ENCODE measurements at regions not wholly inside any gene's neighbourhood (a gene's known extent, or its start where the extent isn't known, plus 50 kb on each side); places are given as distances from the start of the nearest gene placed in this dataset.

DNA sequence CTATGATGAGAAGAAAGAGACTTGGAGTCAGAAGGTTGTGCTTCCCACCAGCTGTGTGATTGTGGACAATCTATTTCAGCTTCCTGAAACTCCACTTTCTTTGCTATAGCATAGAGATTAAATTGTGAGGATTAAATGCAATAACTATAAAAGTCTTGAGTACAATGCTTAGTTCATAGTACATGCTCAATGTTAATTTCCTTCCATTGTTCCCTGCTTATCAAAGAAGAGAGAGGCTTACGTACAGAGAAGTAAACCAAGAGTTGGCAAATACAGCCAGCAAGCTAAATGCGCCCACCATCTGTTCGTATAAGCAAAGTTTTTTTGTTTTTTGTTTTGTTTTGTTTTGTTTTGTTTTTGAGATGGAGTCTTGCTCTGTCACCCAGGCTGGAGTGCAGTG is 317.9 kb upstream of the NFIA start:
- H3K36me3 ChIP-seq (ENCODE audit: insufficient read depth) = no peaks in the 10 kb centered on the region
- no peaks in the 10 kb centered on the region for H3K4me1 ChIP-seq (ENCODE audit: insufficient read depth)
- no peak overlapping the region for H3K4me3 ChIP-seq (ENCODE audit: low read depth, low read length)
- H3K27ac ChIP-seq (ENCODE audit: low read depth) = no peak overlapping the region
- DNase-seq (ENCODE audit: extremely low spot score) = no peak
- WGBS = 84% methylated on average over 3 of the region's 3 CpGs

DNA sequence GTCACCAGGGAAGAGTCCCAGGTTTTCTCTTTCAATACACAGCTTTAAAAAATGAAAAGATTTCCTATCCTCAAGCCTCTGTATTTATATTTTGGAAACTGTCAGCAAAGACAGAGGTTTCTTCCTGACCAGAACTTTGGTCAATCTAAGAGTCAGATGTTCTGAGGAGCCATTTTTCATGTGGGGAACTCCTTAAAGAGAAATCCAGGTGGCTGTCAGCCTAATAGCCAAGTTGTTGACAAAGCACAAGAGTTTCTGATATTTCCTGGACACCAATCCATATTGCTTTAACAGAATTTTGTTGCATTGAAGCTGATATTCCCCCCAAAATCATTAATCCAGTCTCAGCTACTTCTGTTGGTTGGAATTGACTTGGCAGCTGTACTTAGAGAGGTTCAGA is 318.6 kb upstream of the NFIA start:
- Histone ChIP-seq H3K27ac (ENCODE audit: low read depth) (no peak overlapping the region), H3K4me3 (ENCODE audit: low read depth, low read length) (no peak overlapping the region), H3K36me3 (ENCODE audit: insufficient read depth) (no peaks in the 10 kb centered on the region), H3K4me1 (ENCODE audit: insufficient read depth) (no peaks in the 10 kb centered on the region)
- DNase-seq (ENCODE audit: extremely low spot score) = no peak

DNA sequence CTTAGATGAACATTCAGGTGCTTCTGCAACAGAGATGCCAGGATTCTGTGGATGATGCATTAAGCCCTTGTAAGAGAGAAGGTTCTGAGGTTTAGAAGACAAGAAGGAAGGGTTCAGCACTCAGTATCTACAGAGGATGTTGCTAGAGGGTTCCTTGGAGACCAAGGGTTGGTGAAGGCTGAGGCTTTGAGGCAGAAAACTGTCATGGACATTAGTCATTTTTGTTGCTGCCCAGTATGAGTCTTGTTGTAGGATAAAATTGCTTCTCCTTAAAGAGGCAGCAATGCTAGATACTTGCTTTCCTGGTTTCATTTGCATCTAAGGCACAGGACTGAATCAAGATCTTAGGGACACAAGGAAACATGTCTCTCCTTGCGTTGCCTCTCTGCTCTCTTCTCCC is 319.4 kb upstream of the NFIA start:
- WGBS = 92% methylated on average over 1 of the region's 1 CpG
- DNase-seq (ENCODE audit: extremely low spot score) = no peak
- Histone ChIP-seq H3K27ac (ENCODE audit: low read depth) (no peak overlapping the region), H3K4me3 (ENCODE audit: low read depth, low read length) (no peak overlapping the region), H3K4me1 (ENCODE audit: insufficient read depth) (no peaks in the 10 kb centered on the region), H3K36me3 (ENCODE audit: insufficient read depth) (no peaks in the 10 kb centered on the region)

DNA sequence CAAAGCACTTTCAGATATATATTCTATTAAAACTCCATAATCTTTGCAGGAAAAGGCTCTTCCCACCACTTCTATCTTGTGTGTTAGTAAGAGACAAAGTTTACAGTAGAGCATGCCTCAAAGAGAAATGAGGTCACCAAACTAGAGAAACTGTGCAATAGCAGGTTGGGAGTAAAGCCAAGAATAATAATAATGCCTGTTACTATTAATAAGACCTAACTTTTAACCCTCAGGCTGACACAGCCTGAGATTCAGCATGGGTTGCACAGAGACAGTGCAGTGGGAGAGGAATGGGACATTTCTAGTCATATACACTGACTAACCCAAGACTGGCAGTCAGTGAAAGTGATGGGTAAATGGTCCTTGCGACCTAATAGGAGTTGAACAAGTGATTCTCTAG is 320.2 kb upstream of the NFIA start:
- Histone ChIP-seq H3K27ac (ENCODE audit: low read depth) (no peak overlapping the region), H3K4me3 (ENCODE audit: low read depth, low read length) (no peak overlapping the region), H3K4me1 (ENCODE audit: insufficient read depth) (no peaks in the 10 kb centered on the region), H3K36me3 (ENCODE audit: insufficient read depth) (no peaks in the 10 kb centered on the region)
- 89% methylated on average over 1 of the region's 1 CpG for WGBS
- no peak for DNase-seq (ENCODE audit: extremely low spot score)

DNA sequence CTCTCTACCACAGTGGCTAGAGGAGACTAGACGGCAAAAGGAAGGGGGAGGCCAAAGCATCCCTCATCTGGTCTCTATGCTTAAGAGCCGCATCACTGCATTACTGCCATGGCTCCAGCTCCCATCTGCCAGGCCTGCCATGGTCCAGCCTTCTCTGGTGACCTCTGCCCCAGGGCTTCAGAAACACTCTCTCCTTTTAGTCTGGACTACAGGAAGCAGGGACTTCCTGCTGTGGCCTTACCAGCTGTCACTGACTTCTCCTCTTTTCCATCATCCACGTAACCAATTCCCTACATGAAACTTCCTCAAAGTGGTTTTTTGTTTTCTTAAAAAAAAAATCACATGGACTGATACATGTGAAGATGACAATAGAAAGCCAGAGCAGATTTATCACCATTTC is 323.1 kb upstream of the NFIA start:
- no peak for DNase-seq (ENCODE audit: extremely low spot score)
- 93% methylated on average over 3 of the region's 3 CpGs for WGBS
- Histone ChIP-seq H3K4me1 (ENCODE audit: insufficient read depth) (no peaks in the 10 kb centered on the region), H3K4me3 (ENCODE audit: low read depth, low read length) (no peak overlapping the region), H3K27ac (ENCODE audit: low read depth) (no peak overlapping the region), H3K36me3 (ENCODE audit: insufficient read depth) (no peaks in the 10 kb centered on the region)

DNA sequence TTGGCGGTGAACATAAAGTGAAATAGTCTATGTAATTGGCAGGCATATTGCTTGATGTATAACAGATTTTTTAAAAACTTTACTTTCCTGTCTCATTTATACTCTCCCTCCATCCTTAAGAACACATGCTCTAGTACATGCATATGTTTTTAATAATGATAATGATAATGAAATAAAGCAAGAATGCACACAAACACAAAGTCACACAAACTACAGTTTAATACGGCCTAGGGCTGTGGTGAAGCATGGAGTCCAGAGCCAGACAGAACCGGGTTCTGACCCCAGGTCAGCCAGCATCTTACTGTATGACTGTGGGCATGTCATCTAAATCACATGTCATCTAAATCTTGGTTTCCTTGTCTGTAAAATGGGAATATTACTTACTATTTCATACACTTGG is 324.9 kb upstream of the NFIA start:
- DNase-seq (ENCODE audit: extremely low spot score) = no peak
- no peak overlapping the region for H3K27ac ChIP-seq (ENCODE audit: low read depth)
- H3K36me3 ChIP-seq (ENCODE audit: insufficient read depth) = no peaks in the 10 kb centered on the region
- H3K4me3 ChIP-seq (ENCODE audit: low read depth, low read length) = no peak overlapping the region
- 72% methylated on average over 3 of the region's 3 CpGs for WGBS
- H3K4me1 ChIP-seq (ENCODE audit: insufficient read depth) = no peaks in the 10 kb centered on the region

DNA sequence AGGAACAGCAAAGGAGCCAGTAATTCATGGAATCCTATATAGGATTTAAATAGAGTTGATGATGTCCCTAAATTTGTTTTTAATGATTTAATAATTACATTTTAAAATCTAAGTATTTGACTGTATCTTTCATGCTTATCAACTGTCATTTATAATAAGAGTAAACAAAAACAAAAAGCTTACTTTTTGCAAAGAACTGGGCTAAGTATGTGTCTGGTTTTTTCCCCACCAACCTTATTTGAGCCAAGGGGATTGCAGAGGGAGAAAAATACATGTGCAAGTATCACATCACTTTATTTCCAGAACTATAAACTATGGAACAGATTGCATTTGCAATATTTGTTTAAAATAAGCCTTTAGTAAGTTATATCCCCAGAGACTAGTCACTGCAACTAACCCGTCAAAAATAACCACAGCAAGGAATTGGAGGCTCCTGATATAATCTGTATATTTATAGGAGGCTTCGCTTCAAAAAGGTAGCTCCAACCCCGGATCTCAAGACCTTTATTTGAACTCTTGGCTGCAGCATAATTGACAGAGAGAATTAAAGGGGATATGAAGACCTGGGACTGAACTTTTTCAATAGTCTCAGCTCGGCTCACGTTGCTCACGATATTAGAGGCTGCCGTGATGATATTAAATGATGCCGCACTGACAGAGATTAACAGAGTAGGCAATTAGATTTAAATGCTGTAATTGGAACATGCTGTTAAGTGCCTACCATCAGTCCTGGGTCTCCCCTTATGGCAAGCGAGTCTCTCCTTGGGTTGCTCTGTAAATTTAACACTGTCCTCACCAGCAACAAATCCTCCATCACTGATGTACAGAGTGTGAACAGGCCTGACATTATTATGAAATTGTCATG is 329.1 kb upstream of the NFIA start:
- Histone ChIP-seq H3K4me3 (ENCODE audit: low read depth, low read length) (no peak overlapping the region), H3K36me3 (ENCODE audit: insufficient read depth) (no peaks in the 10 kb centered on the region), H3K4me1 (ENCODE audit: insufficient read depth) (no peaks in the 10 kb centered on the region), H3K27ac (ENCODE audit: low read depth) (no peak overlapping the region)
- no peak for DNase-seq (ENCODE audit: extremely low spot score)
- WGBS = 43% methylated on average over 9 of the region's 9 CpGs

DNA sequence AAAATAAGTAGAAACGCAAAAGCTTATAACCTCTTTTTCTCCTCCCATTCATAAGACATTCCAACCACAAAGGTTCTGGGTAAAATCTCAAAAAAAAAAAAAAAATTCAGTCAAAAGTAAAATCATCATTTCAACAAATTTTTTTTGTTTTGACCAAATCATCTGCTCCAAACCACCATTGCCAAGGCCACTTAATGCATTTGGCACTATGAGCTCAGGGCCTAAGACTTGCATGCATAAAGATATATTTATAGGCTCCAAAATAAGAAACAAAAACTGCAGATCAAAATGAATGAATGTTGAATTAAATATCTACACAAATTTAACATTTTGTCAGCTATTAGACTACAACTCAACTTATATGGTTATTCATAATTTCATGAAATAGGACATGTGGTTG is 331.1 kb upstream of the NFIA start:
- H3K4me1 ChIP-seq (ENCODE audit: insufficient read depth) = no peaks in the 10 kb centered on the region
- WGBS = 94% methylated on average over 1 of the region's 1 CpG

DNA sequence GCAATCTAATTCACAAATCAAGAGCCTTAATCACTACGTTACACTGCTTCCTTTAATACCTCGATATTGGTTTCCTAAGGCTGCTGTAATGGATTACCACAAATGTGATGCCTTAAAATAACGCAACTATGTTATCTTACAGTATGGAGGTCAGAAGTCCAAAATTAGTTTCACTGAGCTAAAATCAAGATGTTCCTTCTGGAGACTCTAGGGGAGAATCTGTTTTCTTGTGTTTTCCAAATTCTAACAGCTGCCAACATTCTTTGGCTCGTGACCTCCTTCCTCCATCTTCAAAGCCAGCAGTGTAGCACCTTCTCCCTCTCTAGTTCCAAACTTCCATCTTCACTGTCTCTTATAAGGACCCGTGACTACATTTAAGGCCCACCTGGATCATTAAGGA is 335.0 kb upstream of the NFIA start:
- no peak overlapping the region for H3K4me3 ChIP-seq (ENCODE audit: low read depth, low read length)
- no peaks in the 10 kb centered on the region for H3K4me1 ChIP-seq (ENCODE audit: insufficient read depth)
- H3K27ac ChIP-seq (ENCODE audit: low read depth) = no peak overlapping the region
- no peaks in the 10 kb centered on the region for H3K36me3 ChIP-seq (ENCODE audit: insufficient read depth)
- 89% methylated on average over 5 of the region's 5 CpGs for WGBS
- DNase-seq (ENCODE audit: extremely low spot score) = no peak

More for the DNA sequence above, 331.1 kb upstream of the NFIA start:
- no peak overlapping the region for H3K4me3 ChIP-seq (ENCODE audit: low read depth, low read length)
- DNase-seq (ENCODE audit: extremely low spot score) = no peak
- H3K36me3 ChIP-seq (ENCODE audit: insufficient read depth) = no peaks in the 10 kb centered on the region
- H3K27ac ChIP-seq (ENCODE audit: low read depth) = no peak overlapping the region

DNA sequence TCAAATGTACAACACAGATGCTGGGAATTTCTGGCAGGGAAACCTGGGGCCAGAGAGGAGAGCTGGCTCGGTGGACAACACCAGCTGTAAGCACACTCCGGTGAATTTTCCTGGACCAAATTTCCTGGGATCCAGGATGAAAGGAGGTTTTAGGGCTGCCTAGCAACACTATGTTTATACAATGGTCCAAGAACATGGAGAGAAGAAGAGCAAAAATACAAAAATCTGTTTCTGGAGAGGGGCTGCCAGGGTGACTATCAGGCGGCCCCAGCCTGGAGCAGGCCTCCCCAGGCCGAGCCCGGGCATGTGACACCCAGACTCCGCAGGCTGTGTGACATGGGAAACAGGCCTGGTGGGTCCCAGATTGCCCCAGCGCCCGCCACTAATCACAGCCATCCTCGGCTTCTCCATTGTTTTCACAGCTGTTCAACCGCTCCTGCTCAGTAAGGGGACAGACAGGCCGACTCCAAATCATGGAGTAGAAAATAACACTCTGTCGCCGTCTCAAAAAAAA is 336.0 kb upstream of the NFIA start:
- 38% methylated on average over 13 of the region's 13 CpGs for WGBS
- H3K27ac ChIP-seq (ENCODE audit: low read depth) = peak overlapping the region; percentile 4
- no peaks in the 10 kb centered on the region for H3K4me1 ChIP-seq (ENCODE audit: insufficient read depth)
- DNase-seq (ENCODE audit: extremely low spot score) = no peak
- H3K36me3 ChIP-seq (ENCODE audit: insufficient read depth) = no peaks in the 10 kb centered on the region
- H3K4me3 ChIP-seq (ENCODE audit: low read depth, low read length) = no peak overlapping the region

DNA sequence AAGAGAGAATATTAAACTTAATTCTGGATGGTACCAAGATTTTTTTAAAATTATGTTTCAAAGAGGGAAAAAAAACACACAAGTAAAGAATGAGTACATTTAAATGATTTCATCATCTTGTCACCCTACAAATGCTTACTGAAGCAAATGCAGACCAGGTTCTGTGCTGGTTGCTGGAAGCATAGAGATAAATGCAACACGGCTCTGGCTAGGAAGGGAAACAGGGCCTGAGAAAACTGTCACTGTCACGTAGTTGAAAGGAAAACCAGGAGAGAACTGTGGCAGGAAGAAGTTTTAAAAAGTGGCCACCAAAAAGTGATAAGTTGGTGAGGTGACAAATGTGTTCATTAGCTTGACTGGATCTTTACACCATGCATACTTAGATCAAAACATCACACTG is 336.9 kb upstream of the NFIA start:
- WGBS = 73% methylated on average over 2 of the region's 2 CpGs
- Histone ChIP-seq H3K4me1 (ENCODE audit: insufficient read depth) (no peaks in the 10 kb centered on the region), H3K36me3 (ENCODE audit: insufficient read depth) (no peaks in the 10 kb centered on the region), H3K4me3 (ENCODE audit: low read depth, low read length) (no peak overlapping the region), H3K27ac (ENCODE audit: low read depth) (no peak overlapping the region)
- no peak for DNase-seq (ENCODE audit: extremely low spot score)

DNA sequence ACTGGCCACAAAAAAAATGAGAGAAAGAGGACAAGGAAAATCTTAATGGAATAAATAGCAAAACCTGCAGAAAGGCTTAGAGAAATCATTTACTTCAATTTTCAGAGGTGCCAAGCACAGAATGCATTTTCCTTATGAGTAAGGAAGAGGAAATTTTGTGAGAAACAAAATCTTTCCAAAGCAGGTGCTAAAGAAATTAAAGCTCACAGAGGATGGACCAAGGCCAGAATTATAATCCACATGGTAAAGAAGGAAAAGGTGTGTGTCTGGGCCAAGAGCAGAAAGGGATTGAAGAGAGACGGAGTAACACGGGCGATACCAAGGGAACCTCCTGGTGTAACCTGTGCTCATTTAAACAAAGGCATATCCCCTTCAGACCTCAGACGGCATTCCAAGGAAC is 340.0 kb upstream of the NFIA start:
- no peaks in the 10 kb centered on the region for H3K36me3 ChIP-seq (ENCODE audit: insufficient read depth)
- no peak overlapping the region for H3K27ac ChIP-seq (ENCODE audit: low read depth)
- H3K4me1 ChIP-seq (ENCODE audit: insufficient read depth) = no peaks in the 10 kb centered on the region
- WGBS = 87% methylated on average over 4 of the region's 4 CpGs
- H3K4me3 ChIP-seq (ENCODE audit: low read depth, low read length) = no peak overlapping the region
- DNase-seq (ENCODE audit: extremely low spot score) = no peak

DNA sequence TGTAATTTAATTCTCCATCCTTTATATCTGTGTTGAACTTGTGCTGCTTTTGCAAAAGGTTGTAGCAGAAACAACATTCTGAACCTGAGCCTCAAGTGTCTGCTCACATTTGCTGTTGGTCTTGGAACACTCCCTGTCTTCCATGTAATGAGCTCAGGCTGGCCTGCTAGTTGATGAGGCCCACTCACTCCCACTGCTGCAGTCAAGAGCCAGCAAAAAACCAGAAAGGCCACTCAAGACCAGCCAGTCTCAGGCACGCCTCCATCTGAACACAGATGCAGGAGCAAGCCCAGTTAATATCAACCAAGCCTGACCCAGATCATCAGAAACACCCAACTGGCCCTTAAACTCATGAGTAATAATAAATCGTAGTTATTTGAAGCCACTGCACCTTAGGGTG is 342.2 kb upstream of the NFIA start:
- no peaks in the 10 kb centered on the region for H3K36me3 ChIP-seq (ENCODE audit: insufficient read depth)
- no peak for DNase-seq (ENCODE audit: extremely low spot score)
- no peak overlapping the region for H3K4me3 ChIP-seq (ENCODE audit: low read depth, low read length)
- 87% methylated on average over 2 of the region's 2 CpGs for WGBS
- H3K27ac ChIP-seq (ENCODE audit: low read depth) = no peak overlapping the region
- no peaks in the 10 kb centered on the region for H3K4me1 ChIP-seq (ENCODE audit: insufficient read depth)

DNA sequence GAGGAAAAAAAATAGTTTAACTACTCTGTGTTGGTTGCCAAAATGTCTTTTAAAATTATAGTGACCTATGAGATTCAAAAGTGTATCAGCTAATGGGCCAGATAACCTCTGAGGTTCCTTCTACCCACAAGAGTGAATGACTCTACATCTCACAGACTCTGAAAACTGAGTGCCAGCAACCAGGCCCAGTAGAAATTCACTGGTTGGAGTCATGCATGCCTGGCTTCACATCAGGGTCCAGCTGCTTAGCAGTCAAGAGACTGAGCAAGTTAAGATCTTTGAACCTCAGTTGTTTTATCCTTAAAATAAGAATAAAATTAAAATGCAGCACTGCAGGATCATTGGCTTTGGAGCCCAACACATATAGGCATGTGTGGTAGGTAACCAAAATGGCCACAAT is 342.6 kb upstream of the NFIA start:
- H3K4me3 ChIP-seq (ENCODE audit: low read depth, low read length) = no peak overlapping the region
- no peak for DNase-seq (ENCODE audit: extremely low spot score)
- no peaks in the 10 kb centered on the region for H3K4me1 ChIP-seq (ENCODE audit: insufficient read depth)
- no peaks in the 10 kb centered on the region for H3K36me3 ChIP-seq (ENCODE audit: insufficient read depth)
- no peak overlapping the region for H3K27ac ChIP-seq (ENCODE audit: low read depth)
